HFFc6 (cell line): ENCODE measurements at regions not wholly inside any gene's neighbourhood (a gene's known extent, or its start where the extent isn't known, plus 50 kb on each side); places are given as distances from the start of the nearest gene placed in this dataset.
"Not testable (repeated sequence)": the region's sequence is repeated elsewhere in the genome, so short reads cannot be mapped to it uniquely, and the experiment has no call there.

ENCODE experiments used
- DNase-seq: peaks from one replicate; pipeline ENCODE4 v3.0.0-alpha.2; 2018
- H3K27ac Mint-ChIP-seq: 2 replicates; pipeline ENCODE4 v1.8.0; 2020; ENCODE audit warnings: mild to moderate bottlenecking, mixed read lengths
- H3K27me3 Mint-ChIP-seq: 2 replicates; pipeline ENCODE4 v1.8.0; 2021; ENCODE audit warnings: mild to moderate bottlenecking, moderate library complexity, mixed read lengths; ENCODE audit not compliant: insufficient read depth
- H3K36me3 Mint-ChIP-seq: 2 replicates; pipeline ENCODE4 v1.8.0; 2021; ENCODE audit warnings: low read depth, mixed read lengths
- H3K4me1 Mint-ChIP-seq: 2 replicates; pipeline ENCODE4 v1.8.0; 2020; ENCODE audit warnings: low read depth, mixed read lengths
- H3K4me3 Mint-ChIP-seq: 2 replicates; pipeline ENCODE4 v1.8.0; 2020; ENCODE audit warnings: mild to moderate bottlenecking, moderate library complexity, mixed read lengths
- H3K9me3 Mint-ChIP-seq: 2 replicates; pipeline ENCODE4 v1.8.0; 2020; ENCODE audit warnings: mild to moderate bottlenecking, mixed read lengths
- TF ChIP-seq, protein P1 (sequence below): fragments of 200-600 bp; sonication (generic); IDR thresholded peaks from 2 replicates; pipeline ENCODE4 v1.5.0; 2021; ENCODE audit warnings: antibody characterized with exemption, mild to moderate bottlenecking

- no peaks in the 10 kb centered on the region for H3K4me1 Mint-ChIP-seq
- DNase-seq = no peak
- no peaks in the 10 kb centered on the region for H3K36me3 Mint-ChIP-seq
- peaks cover 31% of the 10 kb centered on the region for H3K27me3 Mint-ChIP-seq
- H3K4me3 Mint-ChIP-seq = no peak overlapping the region
- H3K9me3 Mint-ChIP-seq = no peaks in the 10 kb centered on the region; the same call in 1 of the 2 replicates
- TF ChIP-seq, protein P1, sequence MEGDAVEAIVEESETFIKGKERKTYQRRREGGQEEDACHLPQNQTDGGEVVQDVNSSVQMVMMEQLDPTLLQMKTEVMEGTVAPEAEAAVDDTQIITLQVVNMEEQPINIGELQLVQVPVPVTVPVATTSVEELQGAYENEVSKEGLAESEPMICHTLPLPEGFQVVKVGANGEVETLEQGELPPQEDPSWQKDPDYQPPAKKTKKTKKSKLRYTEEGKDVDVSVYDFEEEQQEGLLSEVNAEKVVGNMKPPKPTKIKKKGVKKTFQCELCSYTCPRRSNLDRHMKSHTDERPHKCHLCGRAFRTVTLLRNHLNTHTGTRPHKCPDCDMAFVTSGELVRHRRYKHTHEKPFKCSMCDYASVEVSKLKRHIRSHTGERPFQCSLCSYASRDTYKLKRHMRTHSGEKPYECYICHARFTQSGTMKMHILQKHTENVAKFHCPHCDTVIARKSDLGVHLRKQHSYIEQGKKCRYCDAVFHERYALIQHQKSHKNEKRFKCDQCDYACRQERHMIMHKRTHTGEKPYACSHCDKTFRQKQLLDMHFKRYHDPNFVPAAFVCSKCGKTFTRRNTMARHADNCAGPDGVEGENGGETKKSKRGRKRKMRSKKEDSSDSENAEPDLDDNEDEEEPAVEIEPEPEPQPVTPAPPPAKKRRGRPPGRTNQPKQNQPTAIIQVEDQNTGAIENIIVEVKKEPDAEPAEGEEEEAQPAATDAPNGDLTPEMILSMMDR = no peak
- H3K27ac Mint-ChIP-seq = no peak overlapping the region
Observed at GRCh38 chr3:11898611-11899325, 52.1 kb upstream of the TAMM41 start.

- not testable (repeated sequence) for H3K36me3 Mint-ChIP-seq, H3K27ac Mint-ChIP-seq, H3K4me1 Mint-ChIP-seq, H3K9me3 Mint-ChIP-seq, H3K4me3 Mint-ChIP-seq, DNase-seq
- peaks cover 25% of the 10 kb centered on the region for H3K27me3 Mint-ChIP-seq
Observed at GRCh38 chr3:11899389-11899788, 52.7 kb upstream of the TAMM41 start.

- Mint-ChIP-seq H3K4me1 (no peaks in the 10 kb centered on the region), H3K36me3 (no peaks in the 10 kb centered on the region), H3K4me3 (no peak overlapping the region), H3K27me3 (peaks cover 21% of the 10 kb centered on the region), H3K27ac (no peak overlapping the region), H3K9me3 (no peaks in the 10 kb centered on the region; the same call in 1 of the 2 replicates)
- TF ChIP-seq, protein P1 = no peak
- no peak for DNase-seq
Observed at GRCh38 chr3:11899826-11900225, 53.1 kb upstream of the TAMM41 start.

GRCh38 chr3:11900824-11901223 is 54.1 kb upstream of the TAMM41 start:
- Mint-ChIP-seq H3K9me3 (no peaks in the 10 kb centered on the region; the same call in 1 of the 2 replicates), H3K27me3 (peaks cover 19% of the 10 kb centered on the region; the same call in 1 of the 2 replicates), H3K27ac (no peak overlapping the region), H3K4me1 (no peaks in the 10 kb centered on the region), H3K4me3 (no peak overlapping the region), H3K36me3 (no peaks in the 10 kb centered on the region)
- DNase-seq = no peak
- TF ChIP-seq, protein P1 = no peak

DNA sequence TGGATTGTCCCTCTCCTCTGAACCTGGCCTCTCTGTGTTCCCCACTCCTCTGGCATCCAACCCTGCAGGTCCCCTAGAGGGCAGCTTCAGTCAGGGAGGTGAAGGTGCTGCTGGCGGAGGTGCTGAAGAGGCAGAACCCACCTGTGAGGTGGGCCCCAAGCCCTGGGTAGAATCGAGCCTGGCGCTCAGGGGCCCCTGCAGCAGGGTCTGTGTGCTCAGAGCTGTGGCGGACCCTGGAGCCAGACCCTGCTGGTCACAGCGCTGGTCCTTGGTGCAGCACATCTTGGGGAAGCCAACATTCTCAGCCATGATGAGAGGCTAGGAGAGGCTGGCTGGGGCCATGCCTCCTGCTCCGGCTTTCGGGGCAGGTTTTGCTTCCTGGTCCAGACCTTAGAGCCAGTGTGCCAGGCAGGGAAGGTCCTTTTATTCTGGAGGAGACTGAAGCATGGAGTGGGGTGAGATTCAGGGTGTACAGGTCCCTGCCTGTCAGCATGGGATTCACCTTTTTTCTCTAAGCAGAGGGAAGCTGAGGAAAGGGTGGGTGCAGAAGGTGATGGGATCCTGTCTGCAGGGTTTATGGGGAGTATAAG is 54.7 kb upstream of the TAMM41 start:
- Mint-ChIP-seq H3K4me3 (no peak overlapping the region), H3K36me3 (no peaks in the 10 kb centered on the region), H3K9me3 (no peaks in the 10 kb centered on the region; the same call in 1 of the 2 replicates), H3K4me1 (no peaks in the 10 kb centered on the region), H3K27ac (no peak overlapping the region), H3K27me3 (peaks cover 19% of the 10 kb centered on the region; the same call in 1 of the 2 replicates)
- no peak for DNase-seq
- TF ChIP-seq, protein P1 = no peak

DNA sequence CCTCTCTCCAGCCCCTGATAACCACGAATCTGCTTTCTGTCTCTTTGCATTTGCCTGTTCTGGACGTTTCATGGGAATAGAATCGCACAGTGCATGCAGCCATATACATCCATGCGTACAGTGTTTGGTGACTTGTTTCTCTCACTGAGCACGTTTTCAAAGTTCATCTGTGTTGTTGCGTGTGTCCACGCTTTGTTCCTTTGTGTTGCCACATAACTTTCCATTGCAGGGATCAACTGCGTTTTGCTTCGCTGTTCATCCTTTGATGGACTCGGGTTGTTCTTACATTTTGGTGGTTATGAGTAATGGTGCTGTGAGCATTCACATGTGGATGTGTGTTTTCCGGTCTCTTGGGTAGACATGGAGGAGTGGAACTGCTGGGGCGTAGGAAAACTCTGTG is 56.4 kb upstream of the TAMM41 start:
- TF ChIP-seq, protein P1 = no peak
- Mint-ChIP-seq H3K4me3 (no peak overlapping the region), H3K4me1 (no peaks in the 10 kb centered on the region), H3K27me3 (peaks cover 16% of the 10 kb centered on the region; the same call in 1 of the 2 replicates), H3K36me3 (no peaks in the 10 kb centered on the region), H3K27ac (no peak overlapping the region), H3K9me3 (no peaks in the 10 kb centered on the region; the same call in 1 of the 2 replicates)
- no peak for DNase-seq
